ENCODE measurements at regions not wholly inside any gene's neighbourhood (a gene's known extent, or its start where the extent isn't known, plus 50 kb on each side); places are given as distances from the start of the nearest gene placed in this dataset.
"Not testable (repeated sequence)": the region's sequence is repeated elsewhere in the genome, so short reads cannot be mapped to it uniquely, and the experiment has no call there.

DNA sequence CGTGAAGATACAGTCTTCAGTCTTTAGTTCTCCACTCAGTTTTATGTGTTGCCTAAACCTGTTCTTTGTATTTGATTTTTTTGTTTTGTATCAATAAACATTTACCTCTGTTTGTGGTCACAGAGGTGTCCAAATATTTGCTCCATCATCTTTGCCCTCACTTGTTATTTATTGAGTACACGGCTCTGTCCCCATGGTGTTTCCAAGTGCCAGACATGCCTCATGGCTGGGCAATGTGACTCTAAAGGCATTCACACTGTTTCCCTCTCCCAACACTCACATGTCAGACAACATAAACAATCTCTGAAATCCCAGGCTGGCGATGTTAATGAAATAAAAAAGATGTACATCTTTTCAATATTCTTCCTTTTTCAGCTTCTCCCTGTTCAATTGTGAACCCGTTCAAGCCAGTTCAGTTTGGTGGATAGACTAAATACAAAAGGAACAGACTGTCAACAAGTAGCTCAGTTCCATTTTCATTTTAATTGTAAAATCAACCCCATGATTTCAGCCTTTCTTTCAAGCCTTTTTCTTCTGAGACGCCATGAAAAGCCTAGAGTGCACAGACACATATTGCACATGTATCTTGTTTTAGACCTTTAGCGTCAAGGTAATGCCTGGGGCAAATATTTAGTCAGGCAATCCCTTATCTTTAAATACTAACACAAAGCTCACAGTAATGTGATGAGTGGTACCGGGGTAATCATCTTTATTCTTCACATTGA lies 680.7 kb downstream of the GALC start:
- no peak for DNase-seq (ENCODE audit: low read depth in 2 of 2)

- no peak for DNase-seq (ENCODE audit: low read depth in 2 of 2)
Observed at GRCh38 chr14:87309557-87309956, 683.4 kb downstream of the GALC start.

GRCh38 chr14:87306409-87307168 lies 686.4 kb downstream of the GALC start:
- DNase-seq (ENCODE audit: low read depth in 2 of 2): no peak

GRCh38 chr14:87305345-87305744 lies 687.6 kb downstream of the GALC start:
- no peak for DNase-seq (ENCODE audit: low read depth in 2 of 2)

- DNase-seq (ENCODE audit: low read depth in 2 of 2): no peak
Observed at GRCh38 chr14:87304404-87304803, 688.6 kb downstream of the GALC start.

- DNase-seq (ENCODE audit: low read depth in 2 of 2): no peak
Observed at GRCh38 chr14:87286826-87287225, 706.2 kb downstream of the GALC start.

DNA sequence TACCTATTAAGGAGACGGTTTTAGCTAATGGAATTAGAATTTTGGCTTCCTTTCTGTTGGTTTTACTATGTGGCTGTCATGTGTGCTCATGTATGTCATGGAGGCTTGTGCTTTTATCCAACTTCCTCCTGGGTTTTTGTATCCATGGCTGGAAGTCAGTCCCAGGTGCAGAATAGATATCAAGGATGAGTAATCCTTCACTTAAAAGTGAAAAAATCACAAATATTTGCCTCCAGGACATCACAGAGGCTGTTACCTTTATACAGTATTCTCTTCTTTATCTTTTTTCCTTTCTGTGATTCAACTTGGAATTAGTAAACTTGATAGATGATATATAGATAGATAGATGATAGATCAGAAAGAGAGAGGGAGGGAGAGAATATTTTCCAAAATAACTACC lies 706.8 kb downstream of the GALC start:
- no peak for DNase-seq (ENCODE audit: low read depth in 2 of 2)

- no peak for DNase-seq (ENCODE audit: low read depth in 2 of 2)
Observed at GRCh38 chr14:87285506-87285905, 707.5 kb downstream of the GALC start.

DNA sequence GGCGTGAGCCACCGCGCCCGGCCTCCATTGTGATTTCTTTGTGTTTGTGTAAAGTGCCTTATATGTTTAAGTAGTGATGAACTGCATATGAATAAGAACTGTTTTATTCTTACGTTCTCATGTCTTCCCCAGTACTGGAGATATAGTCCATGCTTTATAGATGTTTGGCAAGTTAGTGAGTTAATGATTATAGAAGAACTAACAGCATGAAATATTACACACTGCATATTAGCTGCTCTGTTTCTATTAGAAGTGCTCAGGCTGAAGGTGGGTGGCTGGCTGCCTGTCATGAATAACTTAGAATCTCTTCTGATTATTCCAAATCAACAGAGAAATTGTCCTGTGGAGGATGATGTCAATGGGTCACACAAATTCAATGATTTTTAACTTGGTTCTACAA lies 709.4 kb downstream of the GALC start:
- no peak for DNase-seq (ENCODE audit: low read depth in 2 of 2)

DNA sequence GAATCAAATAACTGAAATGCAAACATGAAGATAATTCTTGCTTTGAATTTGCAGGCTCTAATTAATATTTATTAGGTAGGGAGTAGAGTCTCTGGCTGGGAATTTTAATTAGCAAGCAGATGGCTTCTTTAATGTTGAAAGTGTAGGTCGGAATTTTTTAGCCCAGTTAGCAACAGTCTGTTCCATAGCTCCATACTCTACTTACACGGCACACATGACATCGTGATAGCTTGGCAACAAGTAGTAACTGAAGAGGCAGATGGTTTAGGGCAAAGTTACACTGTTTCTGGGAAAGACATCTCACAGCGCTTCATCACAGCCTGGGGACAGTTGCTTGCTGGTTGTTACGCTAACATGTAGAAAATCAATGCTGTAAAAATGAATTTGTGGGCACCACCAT lies 710.7 kb downstream of the GALC start:
- DNase-seq (ENCODE audit: low read depth in 2 of 2): no peak

- no peak for DNase-seq (ENCODE audit: low read depth in 2 of 2)
Observed at GRCh38 chr14:87278415-87278814, 714.6 kb downstream of the GALC start.

DNA sequence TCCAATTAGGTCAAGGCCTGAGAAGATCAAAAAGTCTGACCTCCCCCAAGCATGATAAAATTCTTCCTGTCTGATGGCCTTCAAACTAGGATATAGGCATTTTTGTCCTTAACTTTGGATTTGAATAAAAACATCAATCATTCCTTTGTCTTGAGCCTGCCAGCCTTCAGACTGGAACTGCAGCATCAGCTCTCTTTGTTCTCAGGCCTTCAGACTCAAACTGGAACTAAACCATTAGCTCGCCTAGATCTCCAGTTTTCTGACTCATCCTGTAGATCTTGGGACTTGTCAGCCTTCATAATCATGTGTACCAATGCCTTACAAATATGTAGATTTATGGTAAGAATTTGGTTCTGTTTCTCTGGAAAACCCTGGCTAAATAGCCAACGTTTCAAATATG lies 721.7 kb downstream of the GALC start:
- DNase-seq (ENCODE audit: low read depth in 2 of 2): no peak

DNA sequence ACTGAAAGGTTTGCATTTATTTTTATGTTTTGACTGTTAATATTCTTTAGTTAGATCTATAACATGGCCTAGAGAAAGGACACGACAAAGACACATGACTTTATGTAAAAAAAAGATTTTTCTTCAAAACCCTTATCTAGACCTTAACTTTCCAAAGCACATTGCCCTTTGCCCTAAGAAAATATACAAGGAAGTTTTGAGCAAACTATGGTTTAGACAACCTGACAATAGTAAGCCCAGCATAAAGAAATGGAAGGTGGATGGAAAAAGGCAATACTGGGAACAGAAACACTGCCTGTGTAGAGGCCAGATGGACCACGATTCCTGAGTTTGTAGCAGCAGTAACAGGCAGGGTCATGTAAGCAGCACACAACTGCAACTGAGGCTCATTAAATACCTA lies 724.0 kb downstream of the GALC start:
- no peak for DNase-seq (ENCODE audit: low read depth in 2 of 2)

DNA sequence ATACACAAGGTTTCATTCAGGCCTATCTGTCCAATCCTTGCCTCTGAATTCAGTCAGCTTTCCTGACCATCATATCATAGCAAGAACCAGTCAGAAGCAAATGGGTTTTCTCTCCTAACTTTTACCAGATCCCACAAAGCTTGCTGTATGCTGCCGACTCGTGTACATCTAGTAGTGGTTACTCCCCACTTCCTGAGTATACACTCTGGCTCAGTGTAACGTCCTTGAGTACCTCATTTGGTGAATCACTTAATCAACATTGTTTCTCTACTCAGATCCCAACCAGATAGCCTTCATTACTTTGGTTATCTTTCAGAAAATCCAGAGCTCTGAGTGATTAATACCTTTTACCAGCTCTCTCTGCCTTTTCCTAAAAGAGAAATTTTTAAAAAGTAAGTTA lies 728.2 kb downstream of the GALC start:
- no peak for DNase-seq (ENCODE audit: low read depth in 2 of 2)

GRCh38 chr14:87264272-87264785 lies 728.7 kb downstream of the GALC start:
- no peak for DNase-seq (ENCODE audit: low read depth in 2 of 2)

GRCh38 chr14:87261621-87262020 lies 731.4 kb downstream of the GALC start:
- no peak for DNase-seq (ENCODE audit: low read depth in 2 of 2)

- no peak for DNase-seq (ENCODE audit: low read depth in 2 of 2)
Observed at GRCh38 chr14:87260460-87260859, 732.5 kb downstream of the GALC start.

DNA sequence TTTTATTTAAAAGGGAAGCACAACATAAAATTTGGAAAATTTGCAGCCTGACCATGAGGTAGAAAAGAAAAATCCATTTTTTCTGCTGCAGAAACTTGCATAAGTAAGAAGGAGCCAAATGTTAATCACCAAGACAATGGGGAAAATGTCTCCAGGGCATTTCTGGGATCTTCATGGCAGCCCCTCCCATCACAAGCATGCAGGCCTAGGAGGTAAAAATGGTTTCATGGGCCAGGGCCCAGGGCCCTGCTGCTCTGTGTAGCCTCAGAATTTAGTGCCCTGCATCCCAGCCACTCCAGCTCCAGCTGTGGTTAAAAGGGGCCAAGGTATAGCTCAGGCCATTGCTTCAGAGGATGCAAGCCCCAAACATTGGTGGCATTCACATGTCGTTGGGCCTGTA lies 735.6 kb downstream of the GALC start:
- no peak for DNase-seq (ENCODE audit: low read depth in 2 of 2)

- DNase-seq (ENCODE audit: low read depth in 2 of 2): no peak
Observed at GRCh38 chr14:87255058-87255457, 737.9 kb downstream of the GALC start.

DNA sequence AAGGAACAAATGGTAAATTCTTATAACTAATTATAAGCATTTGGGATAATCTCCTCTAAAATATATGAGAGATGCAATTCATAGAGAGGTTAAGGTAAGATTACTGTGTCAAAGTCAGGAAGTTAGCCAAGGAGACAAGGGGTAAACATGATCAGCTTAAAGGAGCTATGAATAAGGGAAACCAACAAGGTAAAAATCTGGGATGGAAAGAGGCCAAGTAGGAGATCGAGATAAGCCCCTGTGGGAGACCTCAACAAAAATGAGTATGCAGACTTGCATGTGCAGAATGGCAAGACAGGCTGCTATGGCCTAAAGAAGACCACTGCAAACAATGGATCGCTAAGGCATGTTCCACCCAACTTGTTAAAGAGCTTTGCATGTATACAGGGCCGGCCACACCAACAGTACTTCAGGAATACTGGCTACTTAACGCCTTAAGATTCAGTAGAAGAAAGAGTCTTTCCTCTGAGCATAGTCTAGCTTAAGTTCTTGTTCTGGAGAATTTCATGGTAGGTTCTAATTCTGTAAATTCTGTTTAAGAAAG lies 738.6 kb downstream of the GALC start:
- no peak for DNase-seq (ENCODE audit: low read depth in 2 of 2)

DNA sequence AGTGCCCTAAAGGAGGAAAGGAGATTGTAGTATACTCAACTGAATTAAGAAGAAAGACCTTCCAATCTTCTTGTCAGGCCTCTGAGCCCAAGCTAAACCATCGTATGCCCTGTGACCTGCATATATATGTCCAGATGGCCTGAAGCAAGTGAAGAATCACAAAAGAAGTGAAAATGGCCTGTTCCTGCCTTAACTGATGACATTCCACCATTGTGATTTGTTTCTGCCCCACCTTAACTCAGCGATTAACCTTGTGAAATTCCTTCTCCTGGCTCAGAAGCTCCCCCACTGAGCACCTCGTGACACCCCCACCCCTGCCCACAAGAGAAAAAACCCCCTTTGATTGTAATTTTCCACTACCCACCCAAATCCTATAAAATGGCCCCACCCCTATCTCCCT lies 739.2 kb downstream of the GALC start:
- DNase-seq (ENCODE audit: low read depth in 2 of 2): not testable (repeated sequence)

DNA sequence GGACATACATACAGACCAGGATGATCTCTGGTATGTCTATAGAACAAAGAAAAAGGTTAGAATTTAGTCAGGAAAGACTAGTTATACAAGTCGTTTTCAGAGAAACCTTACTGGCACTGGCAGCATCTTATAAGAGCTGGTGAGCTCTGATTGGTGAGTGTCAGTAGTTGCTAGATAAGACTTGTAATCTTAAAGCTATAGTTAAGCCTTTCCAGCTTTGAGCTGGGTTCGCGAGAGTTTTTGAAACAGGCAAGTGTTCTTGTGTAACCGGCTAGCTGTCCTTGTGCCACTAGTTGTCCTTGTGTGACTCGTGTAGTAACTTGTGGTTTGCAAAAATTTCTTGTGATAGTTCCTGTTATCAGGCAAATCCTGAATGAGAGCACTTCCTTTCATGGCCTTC lies 740.9 kb downstream of the GALC start:
- DNase-seq (ENCODE audit: low read depth in 2 of 2): no peak

DNA sequence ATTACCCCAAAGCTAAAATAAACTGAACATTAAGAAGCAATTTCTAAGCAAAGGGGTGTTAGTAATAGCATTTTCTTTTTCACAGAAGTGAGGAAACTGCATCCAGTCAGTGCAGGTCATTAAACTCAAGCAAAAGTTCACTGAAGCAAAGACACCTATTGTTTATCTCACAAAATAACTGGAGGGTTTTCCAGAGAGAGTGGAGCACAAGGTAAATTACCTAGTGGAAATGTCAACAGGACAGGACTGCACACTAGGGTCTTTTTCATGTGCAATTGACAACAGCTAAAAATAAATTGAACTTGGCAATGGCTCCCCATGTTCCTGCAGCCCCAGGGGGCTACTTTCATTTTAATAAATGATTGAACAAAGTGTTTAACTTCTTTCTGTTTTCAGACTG lies 742.0 kb downstream of the GALC start:
- no peak for DNase-seq (ENCODE audit: low read depth in 2 of 2)
